Stimulated activated CD4-positive, alpha-beta T cell treated with anti-CD3 and anti-CD28 coated beads, Interleukin-15, amount 100 ng/mL, for 24 hours (primary cell): ENCODE measurements at regions not wholly inside any gene's neighbourhood (a gene's known extent, or its start where the extent isn't known, plus 50 kb on each side); places are given as distances from the start of the nearest gene placed in this dataset.
A peak's percentile ranks its signal among the peaks of the same experiment; 100 is the strongest.

Source experiments
- DNase-seq: peaks from one replicate; pipeline ENCODE4 v3.0.0-alpha.2; 2020

- peak; percentile 67 for DNase-seq
Measured at GRCh38 chr6:44062771-44063560, 64.3 kb downstream of the MRPL14 start.

- no peak for DNase-seq
Measured at GRCh38 chr6:44062105-44062770, 65.0 kb downstream of the MRPL14 start.

- no peak for DNase-seq
Measured at GRCh38 chr6:44061375-44062104, 65.7 kb downstream of the MRPL14 start.

GRCh38 chr6:44060612-44061374 is 66.5 kb downstream of the MRPL14 start:
- DNase-seq = no peak

- DNase-seq = no peak
Measured at GRCh38 chr6:44059359-44060346, 67.6 kb downstream of the MRPL14 start.

GRCh38 chr6:44058617-44059358 is 68.5 kb downstream of the MRPL14 start:
- DNase-seq = peak; percentile 34

- no peak for DNase-seq
Measured at GRCh38 chr6:44057931-44058616, 69.2 kb downstream of the MRPL14 start.

GRCh38 chr6:44057238-44057930 is 69.9 kb downstream of the MRPL14 start:
- DNase-seq = no peak

- no peak for DNase-seq
Measured at GRCh38 chr6:44056392-44057237, 70.6 kb downstream of the MRPL14 start.

GRCh38 chr6:44054721-44055559 is 72.3 kb downstream of the MRPL14 start:
- no peak for DNase-seq

- DNase-seq = no peak
Measured at GRCh38 chr6:44053760-44054556, 73.3 kb downstream of the MRPL14 start.

- no peak for DNase-seq
Measured at GRCh38 chr6:44053106-44053756, 74.0 kb downstream of the MRPL14 start.

GRCh38 chr6:44052419-44053023 is 74.7 kb downstream of the MRPL14 start:
- DNase-seq = no peak

GRCh38 chr6:44051515-44051914 is 75.7 kb downstream of the MRPL14 start:
- DNase-seq = no peak

GRCh38 chr6:44050872-44051505 is 76.3 kb downstream of the MRPL14 start:
- DNase-seq = no peak
